ENCODE measurements at regions not wholly inside any gene's neighbourhood (a gene's known extent, or its start where the extent isn't known, plus 50 kb on each side); places are given as distances from the start of the nearest gene placed in this dataset.
"Not testable (repeated sequence)": the region's sequence is repeated elsewhere in the genome, so short reads cannot be mapped to it uniquely, and the experiment has no call there.

GRCh38 chr1:166544036-166544435 is 295.2 kb upstream of the POGK start:
- no peaks in the 10 kb centered on the region for H3K4me1 ChIP-seq (ENCODE audit: insufficient read depth, low read length)
- no peaks in the 10 kb centered on the region for H3K36me3 ChIP-seq (ENCODE audit: insufficient read depth, low read length)
- no peak overlapping the region for H3K9ac ChIP-seq (ENCODE audit: low read depth, low read length)
- peaks cover under 1% of the 10 kb centered on the region; the same call in 1 of the 2 replicates for H3K9me3 ChIP-seq (ENCODE audit: control insufficient read depth, insufficient read depth, low read length)

GRCh38 chr1:166544561-166544960 is 294.7 kb upstream of the POGK start:
- H3K9ac ChIP-seq (ENCODE audit: low read depth, low read length): no peak overlapping the region
- no peaks in the 10 kb centered on the region for H3K9me3 ChIP-seq (ENCODE audit: control insufficient read depth, insufficient read depth, low read length)
- H3K36me3 ChIP-seq (ENCODE audit: insufficient read depth, low read length): no peaks in the 10 kb centered on the region
- H3K4me1 ChIP-seq (ENCODE audit: insufficient read depth, low read length): no peaks in the 10 kb centered on the region

GRCh38 chr1:166552706-166553105 is 286.6 kb upstream of the POGK start:
- no peaks in the 10 kb centered on the region for H3K4me1 ChIP-seq (ENCODE audit: insufficient read depth, low read length)
- no peaks in the 10 kb centered on the region for H3K36me3 ChIP-seq (ENCODE audit: insufficient read depth, low read length)
- no peaks in the 10 kb centered on the region for H3K9me3 ChIP-seq (ENCODE audit: control insufficient read depth, insufficient read depth, low read length)
- H3K9ac ChIP-seq (ENCODE audit: low read depth, low read length): no peak overlapping the region

- no peaks in the 10 kb centered on the region for H3K4me1 ChIP-seq (ENCODE audit: insufficient read depth, low read length)
- H3K9me3 ChIP-seq (ENCODE audit: control insufficient read depth, insufficient read depth, low read length): peaks cover 6% of the 10 kb centered on the region; the same call in 1 of the 2 replicates
- H3K9ac ChIP-seq (ENCODE audit: low read depth, low read length): no peak overlapping the region
- no peaks in the 10 kb centered on the region for H3K36me3 ChIP-seq (ENCODE audit: insufficient read depth, low read length)
Observed at GRCh38 chr1:166570954-166571353, 268.3 kb upstream of the POGK start.

- no peaks in the 10 kb centered on the region for H3K36me3 ChIP-seq (ENCODE audit: insufficient read depth, low read length)
- no peak overlapping the region for H3K9ac ChIP-seq (ENCODE audit: low read depth, low read length)
- no peaks in the 10 kb centered on the region for H3K4me1 ChIP-seq (ENCODE audit: insufficient read depth, low read length)
- no peaks in the 10 kb centered on the region for H3K9me3 ChIP-seq (ENCODE audit: control insufficient read depth, insufficient read depth, low read length)
Observed at GRCh38 chr1:166573199-166573598, 266.1 kb upstream of the POGK start.

- Histone ChIP-seq H3K4me1 (ENCODE audit: insufficient read depth, low read length) (no peaks in the 10 kb centered on the region), H3K9me3 (ENCODE audit: control insufficient read depth, insufficient read depth, low read length) (no peaks in the 10 kb centered on the region; the same call in 1 of the 2 replicates), H3K9ac (ENCODE audit: low read depth, low read length) (no peak overlapping the region), H3K36me3 (ENCODE audit: insufficient read depth, low read length) (no peaks in the 10 kb centered on the region)
Observed at GRCh38 chr1:166579557-166580501, 259.4 kb upstream of the POGK start.

- H3K9ac ChIP-seq (ENCODE audit: low read depth, low read length): no peak overlapping the region
- no peaks in the 10 kb centered on the region; the same call in 1 of the 2 replicates for H3K9me3 ChIP-seq (ENCODE audit: control insufficient read depth, insufficient read depth, low read length)
- no peaks in the 10 kb centered on the region for H3K36me3 ChIP-seq (ENCODE audit: insufficient read depth, low read length)
- no peaks in the 10 kb centered on the region for H3K4me1 ChIP-seq (ENCODE audit: insufficient read depth, low read length)
Observed at GRCh38 chr1:166588741-166589140, 250.5 kb upstream of the POGK start.

GRCh38 chr1:166590161-166590560 is 249.1 kb upstream of the POGK start:
- H3K9me3 ChIP-seq (ENCODE audit: control insufficient read depth, insufficient read depth, low read length): no peaks in the 10 kb centered on the region
- no peaks in the 10 kb centered on the region for H3K4me1 ChIP-seq (ENCODE audit: insufficient read depth, low read length)
- H3K36me3 ChIP-seq (ENCODE audit: insufficient read depth, low read length): no peaks in the 10 kb centered on the region
- H3K9ac ChIP-seq (ENCODE audit: low read depth, low read length): no peak overlapping the region

GRCh38 chr1:166594646-166595045 is 244.6 kb upstream of the POGK start:
- no peaks in the 10 kb centered on the region for H3K9me3 ChIP-seq (ENCODE audit: control insufficient read depth, insufficient read depth, low read length)
- H3K36me3 ChIP-seq (ENCODE audit: insufficient read depth, low read length): no peaks in the 10 kb centered on the region
- no peak overlapping the region for H3K9ac ChIP-seq (ENCODE audit: low read depth, low read length)
- H3K4me1 ChIP-seq (ENCODE audit: insufficient read depth, low read length): no peaks in the 10 kb centered on the region

- Histone ChIP-seq H3K9me3 (ENCODE audit: control insufficient read depth, insufficient read depth, low read length) (no peaks in the 10 kb centered on the region), H3K9ac (ENCODE audit: low read depth, low read length) (no peak overlapping the region), H3K36me3 (ENCODE audit: insufficient read depth, low read length) (no peaks in the 10 kb centered on the region), H3K4me1 (ENCODE audit: insufficient read depth, low read length) (no peaks in the 10 kb centered on the region)
Observed at GRCh38 chr1:166597516-166597915, 241.8 kb upstream of the POGK start.

- H3K36me3 ChIP-seq (ENCODE audit: insufficient read depth, low read length): no peaks in the 10 kb centered on the region
- no peak overlapping the region for H3K9ac ChIP-seq (ENCODE audit: low read depth, low read length)
- H3K4me1 ChIP-seq (ENCODE audit: insufficient read depth, low read length): no peaks in the 10 kb centered on the region
- H3K9me3 ChIP-seq (ENCODE audit: control insufficient read depth, insufficient read depth, low read length): no peaks in the 10 kb centered on the region
Observed at GRCh38 chr1:166600574-166600973, 238.7 kb upstream of the POGK start.

GRCh38 chr1:166601650-166602278 is 237.5 kb upstream of the POGK start:
- H3K4me1 ChIP-seq (ENCODE audit: insufficient read depth, low read length): no peaks in the 10 kb centered on the region
- no peaks in the 10 kb centered on the region for H3K9me3 ChIP-seq (ENCODE audit: control insufficient read depth, insufficient read depth, low read length)
- H3K36me3 ChIP-seq (ENCODE audit: insufficient read depth, low read length): no peaks in the 10 kb centered on the region
- no peak overlapping the region for H3K9ac ChIP-seq (ENCODE audit: low read depth, low read length)

- not testable (repeated sequence) for H3K9ac ChIP-seq (ENCODE audit: low read depth, low read length); H3K4me1 ChIP-seq (ENCODE audit: insufficient read depth, low read length)
Observed at GRCh38 chr1:166602801-166603200, 236.5 kb upstream of the POGK start.

GRCh38 chr1:166603296-166603695 is 236.0 kb upstream of the POGK start:
- Histone ChIP-seq H3K9me3 (ENCODE audit: control insufficient read depth, insufficient read depth, low read length) (no peaks in the 10 kb centered on the region), H3K9ac (ENCODE audit: low read depth, low read length) (no peak overlapping the region), H3K36me3 (ENCODE audit: insufficient read depth, low read length) (no peaks in the 10 kb centered on the region), H3K4me1 (ENCODE audit: insufficient read depth, low read length) (no peaks in the 10 kb centered on the region)

More at GRCh38 chr1:166602801-166603200, 236.5 kb upstream of the POGK start:
- H3K36me3 ChIP-seq (ENCODE audit: insufficient read depth, low read length); H3K9me3 ChIP-seq (ENCODE audit: control insufficient read depth, insufficient read depth, low read length): not testable (repeated sequence)

GRCh38 chr1:166605137-166605536 is 234.1 kb upstream of the POGK start:
- no peak overlapping the region for H3K9ac ChIP-seq (ENCODE audit: low read depth, low read length)
- H3K9me3 ChIP-seq (ENCODE audit: control insufficient read depth, insufficient read depth, low read length): no peaks in the 10 kb centered on the region
- no peaks in the 10 kb centered on the region for H3K36me3 ChIP-seq (ENCODE audit: insufficient read depth, low read length)
- H3K4me1 ChIP-seq (ENCODE audit: insufficient read depth, low read length): no peaks in the 10 kb centered on the region
